ENCODE measurements at regions not wholly inside any gene's neighbourhood (a gene's known extent, or its start where the extent isn't known, plus 50 kb on each side); places are given as distances from the start of the nearest gene placed in this dataset.
A peak's percentile ranks its signal among the peaks of the same experiment; 100 is the strongest.

DNA sequence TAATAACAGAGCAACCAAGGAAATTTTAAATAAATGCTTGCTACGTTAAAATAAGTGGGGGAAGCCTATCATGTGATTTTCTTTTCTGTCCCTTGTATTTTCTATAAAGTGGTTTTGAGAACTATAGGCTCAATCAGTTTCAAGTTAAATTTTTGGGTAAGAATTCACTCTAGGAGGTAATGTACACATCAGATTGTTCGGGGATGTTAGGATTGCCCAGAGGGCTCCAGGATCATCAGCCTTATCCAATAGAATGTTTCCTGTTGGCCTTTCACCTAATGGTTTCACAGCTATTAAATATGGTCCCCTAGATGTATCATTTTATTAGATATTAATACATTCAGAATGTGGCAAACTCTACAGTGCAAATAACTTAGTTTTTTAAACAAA is 438.4 kb upstream of the NPVF start:
- H3K27ac ChIP-seq (ENCODE audit: low read length): no peak overlapping the region
- H3K4me1 ChIP-seq (ENCODE audit: control insufficient read depth, low read depth, low read length): no peaks in the 10 kb centered on the region
- no peak overlapping the region for H3K4me3 ChIP-seq (ENCODE audit: low read length)
- no peaks in the 10 kb centered on the region for H3K36me3 ChIP-seq (ENCODE audit: control insufficient read depth, low read depth, low read length)
- H3K9me3 ChIP-seq (ENCODE audit: control insufficient read depth, low read depth, low read length): no peaks in the 10 kb centered on the region
- no peaks in the 10 kb centered on the region for H3K27me3 ChIP-seq (ENCODE audit: control insufficient read depth, insufficient read depth, low read length)
- H3K9ac ChIP-seq (ENCODE audit: low read length): no peak overlapping the region

DNA sequence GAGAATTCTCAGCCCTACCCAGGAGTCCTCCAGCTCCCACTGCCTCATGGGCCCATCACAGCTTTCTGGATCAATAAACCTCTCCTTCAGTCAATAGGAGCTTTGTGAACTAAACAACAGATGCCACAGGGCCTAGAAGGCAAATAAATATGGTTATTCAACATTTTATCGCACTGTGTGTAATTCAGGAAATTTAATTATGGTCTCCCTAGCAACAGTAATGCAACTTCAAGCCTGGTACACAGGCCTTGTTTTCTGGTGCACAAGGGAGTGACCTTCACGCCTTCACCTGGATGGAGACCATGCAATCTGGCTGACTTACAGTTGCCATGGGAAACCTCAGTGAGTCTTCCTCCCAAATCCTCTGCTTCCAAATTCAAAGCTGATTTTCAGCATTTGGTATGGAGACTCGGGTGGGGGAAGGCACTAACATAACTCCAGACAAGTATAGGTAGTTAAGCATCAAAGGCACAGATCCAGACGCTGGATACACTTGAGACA is 441.0 kb upstream of the NPVF start:
- H3K4me3 ChIP-seq (ENCODE audit: low read length): no peak overlapping the region
- no peak overlapping the region for H3K9ac ChIP-seq (ENCODE audit: low read length)
- H3K27ac ChIP-seq (ENCODE audit: low read length): no peak overlapping the region
- H3K27me3 ChIP-seq (ENCODE audit: control insufficient read depth, insufficient read depth, low read length): no peaks in the 10 kb centered on the region
- H3K36me3 ChIP-seq (ENCODE audit: control insufficient read depth, low read depth, low read length): no peaks in the 10 kb centered on the region
- no peaks in the 10 kb centered on the region for H3K4me1 ChIP-seq (ENCODE audit: control insufficient read depth, low read depth, low read length)
- no peaks in the 10 kb centered on the region for H3K9me3 ChIP-seq (ENCODE audit: control insufficient read depth, low read depth, low read length)

DNA sequence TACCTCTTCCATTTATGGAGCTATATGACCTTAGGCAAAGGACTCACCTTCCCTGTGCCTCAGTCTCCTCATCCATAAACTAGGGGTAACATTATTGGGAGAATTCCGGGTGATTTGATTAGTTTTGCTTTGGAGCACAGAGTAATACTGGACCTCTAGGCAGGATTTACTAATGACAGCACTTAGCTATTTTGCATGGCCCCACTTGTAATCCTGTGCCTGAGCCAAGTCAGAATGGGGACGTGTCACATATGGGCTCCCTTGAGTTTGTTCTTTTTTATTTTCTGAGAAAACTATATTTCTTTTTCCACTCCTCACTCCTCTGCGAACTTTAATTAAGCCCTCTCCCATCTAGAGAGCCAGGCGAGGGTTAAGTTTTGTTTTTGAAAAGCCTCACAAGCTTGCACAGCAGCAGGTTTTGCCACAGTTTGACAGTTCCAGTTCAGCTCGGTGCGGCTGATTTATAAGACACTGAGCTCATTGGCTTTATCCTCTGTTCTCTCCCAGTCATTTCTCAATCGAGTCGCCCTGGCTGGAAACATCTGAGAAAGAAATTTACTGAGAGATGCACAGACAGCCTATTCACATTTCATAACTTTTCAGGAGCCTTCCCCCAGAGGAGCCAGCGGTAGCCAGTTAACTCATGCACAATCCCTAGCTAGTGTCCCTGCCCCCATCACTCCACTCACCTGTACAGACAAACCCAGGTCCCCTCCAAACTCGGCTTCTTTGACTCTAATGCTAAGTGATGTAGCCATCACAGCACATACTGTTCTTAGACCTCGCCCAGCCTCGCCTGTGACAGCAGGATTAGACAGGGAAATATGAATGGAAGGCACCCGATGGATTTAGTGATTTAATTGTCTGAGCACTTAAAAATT is 441.9 kb upstream of the NPVF start:
- Histone ChIP-seq H3K4me1 (ENCODE audit: control insufficient read depth, low read depth, low read length) (no peaks in the 10 kb centered on the region), H3K27me3 (ENCODE audit: control insufficient read depth, insufficient read depth, low read length) (no peaks in the 10 kb centered on the region), H3K27ac (ENCODE audit: low read length) (no peak overlapping the region), H3K36me3 (ENCODE audit: control insufficient read depth, low read depth, low read length) (no peaks in the 10 kb centered on the region), H3K4me3 (ENCODE audit: low read length) (no peak overlapping the region), H3K9me3 (ENCODE audit: control insufficient read depth, low read depth, low read length) (no peaks in the 10 kb centered on the region), H3K9ac (ENCODE audit: low read length) (no peak overlapping the region)

DNA sequence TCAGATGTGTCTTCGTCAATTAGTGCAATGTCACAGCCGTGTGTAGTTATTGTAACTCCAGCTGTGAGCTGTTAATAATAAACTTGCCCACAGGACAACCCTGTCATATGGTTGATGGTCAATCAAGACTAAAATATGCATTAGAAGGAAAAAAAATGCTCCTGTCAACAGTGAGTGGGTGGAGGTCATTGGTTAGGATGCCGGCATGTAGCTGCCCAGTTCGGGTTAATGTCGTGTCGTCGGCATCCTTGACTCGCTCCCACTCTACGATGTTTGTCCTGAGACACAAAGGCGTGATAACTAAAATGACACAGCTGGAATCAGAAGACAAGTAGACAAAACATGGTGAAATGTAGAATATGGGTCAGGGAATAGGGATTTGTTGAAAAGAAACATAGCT is 442.8 kb upstream of the NPVF start:
- no peak overlapping the region for H3K4me3 ChIP-seq (ENCODE audit: low read length)
- H3K9me3 ChIP-seq (ENCODE audit: control insufficient read depth, low read depth, low read length): no peaks in the 10 kb centered on the region
- H3K9ac ChIP-seq (ENCODE audit: low read length): no peak overlapping the region
- H3K36me3 ChIP-seq (ENCODE audit: control insufficient read depth, low read depth, low read length): no peaks in the 10 kb centered on the region
- H3K4me1 ChIP-seq (ENCODE audit: control insufficient read depth, low read depth, low read length): no peaks in the 10 kb centered on the region
- H3K27me3 ChIP-seq (ENCODE audit: control insufficient read depth, insufficient read depth, low read length): no peaks in the 10 kb centered on the region
- H3K27ac ChIP-seq (ENCODE audit: low read length): no peak overlapping the region

DNA sequence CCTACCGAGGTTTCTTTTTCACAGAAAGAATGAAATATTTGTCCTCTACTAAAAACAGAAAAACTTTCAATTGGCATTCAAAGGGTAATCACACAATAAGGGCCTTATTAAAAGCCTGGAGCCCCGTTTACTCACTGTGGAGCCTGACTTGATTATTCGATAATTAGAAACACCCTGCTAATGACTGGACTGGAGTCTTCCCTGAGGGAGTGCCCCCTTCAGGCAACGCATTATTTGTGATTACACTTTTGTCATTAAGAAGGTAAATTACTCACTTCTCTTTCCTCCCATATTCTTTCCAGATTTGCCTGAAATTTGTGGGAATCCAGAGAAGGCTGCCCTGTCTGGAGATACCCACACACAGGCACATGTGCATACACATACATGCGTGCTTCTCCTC is 444.2 kb upstream of the NPVF start:
- no peaks in the 10 kb centered on the region for H3K36me3 ChIP-seq (ENCODE audit: control insufficient read depth, low read depth, low read length)
- H3K27me3 ChIP-seq (ENCODE audit: control insufficient read depth, insufficient read depth, low read length): no peaks in the 10 kb centered on the region
- no peaks in the 10 kb centered on the region for H3K9me3 ChIP-seq (ENCODE audit: control insufficient read depth, low read depth, low read length)
- no peaks in the 10 kb centered on the region for H3K4me1 ChIP-seq (ENCODE audit: control insufficient read depth, low read depth, low read length)
- H3K27ac ChIP-seq (ENCODE audit: low read length): no peak overlapping the region
- H3K9ac ChIP-seq (ENCODE audit: low read length): no peak overlapping the region
- H3K4me3 ChIP-seq (ENCODE audit: low read length): no peak overlapping the region

DNA sequence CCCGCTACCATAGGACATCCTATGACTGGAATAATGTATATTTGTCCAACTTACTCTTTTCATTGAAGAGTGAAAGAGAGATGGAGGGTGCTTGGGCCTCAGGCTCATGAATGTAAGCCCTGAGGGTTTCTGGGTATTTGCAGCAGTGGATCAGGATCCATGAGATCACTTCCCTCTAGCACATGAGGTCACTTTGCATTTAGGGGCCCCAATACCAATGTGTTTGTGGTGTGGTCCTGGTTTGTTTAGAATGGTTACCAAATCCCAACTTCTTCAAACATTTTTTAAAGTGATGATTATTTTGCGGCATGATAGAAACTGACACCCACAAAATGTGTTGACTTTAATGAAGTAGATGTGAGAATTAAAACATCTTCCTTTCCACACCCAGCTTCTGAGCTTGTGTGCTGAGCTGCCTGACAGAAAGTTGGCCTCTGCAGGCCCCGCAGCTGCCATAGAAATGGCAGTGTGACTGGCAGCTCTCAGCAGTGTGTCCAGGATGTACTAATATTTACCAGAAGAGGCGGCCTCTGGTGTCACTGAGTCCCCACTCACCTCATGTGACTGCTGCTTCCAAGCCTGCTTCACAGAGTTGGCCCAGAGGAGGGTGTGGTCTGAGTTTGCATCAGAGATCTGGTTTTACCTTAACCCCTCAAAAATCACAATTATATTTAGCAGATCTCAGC is 447.6 kb upstream of the NPVF start:
- Histone ChIP-seq H3K27me3 (ENCODE audit: control insufficient read depth, insufficient read depth, low read length) (no peaks in the 10 kb centered on the region), H3K9me3 (ENCODE audit: control insufficient read depth, low read depth, low read length) (no peaks in the 10 kb centered on the region), H3K4me1 (ENCODE audit: control insufficient read depth, low read depth, low read length) (no peaks in the 10 kb centered on the region), H3K36me3 (ENCODE audit: control insufficient read depth, low read depth, low read length) (no peaks in the 10 kb centered on the region), H3K4me3 (ENCODE audit: low read length) (no peak overlapping the region), H3K9ac (ENCODE audit: low read length) (no peak overlapping the region), H3K27ac (ENCODE audit: low read length) (no peak overlapping the region)

DNA sequence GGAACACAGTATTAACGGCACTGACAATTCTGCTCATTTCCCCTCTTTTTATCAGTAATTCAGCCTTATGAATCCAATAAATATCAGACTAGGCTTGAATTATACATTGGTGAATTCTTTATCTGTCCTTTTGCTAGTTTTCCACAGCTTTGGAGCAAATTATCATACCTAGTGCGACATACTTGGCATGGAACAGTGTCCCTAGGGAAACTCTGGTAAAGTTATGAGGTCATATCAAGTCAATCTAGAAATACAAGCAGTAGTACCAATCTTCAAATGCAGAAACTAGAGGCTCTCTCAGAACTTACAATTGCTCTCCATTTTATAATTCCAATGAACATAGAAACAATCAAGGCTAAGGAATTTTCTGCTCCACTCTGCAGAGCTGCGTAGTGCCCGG is 449.3 kb upstream of the NPVF start:
- no peak overlapping the region for H3K27ac ChIP-seq (ENCODE audit: low read length)
- H3K9me3 ChIP-seq (ENCODE audit: control insufficient read depth, low read depth, low read length): no peaks in the 10 kb centered on the region
- H3K4me3 ChIP-seq (ENCODE audit: low read length): no peak overlapping the region
- no peak overlapping the region for H3K9ac ChIP-seq (ENCODE audit: low read length)
- H3K27me3 ChIP-seq (ENCODE audit: control insufficient read depth, insufficient read depth, low read length): no peaks in the 10 kb centered on the region
- no peaks in the 10 kb centered on the region for H3K36me3 ChIP-seq (ENCODE audit: control insufficient read depth, low read depth, low read length)
- H3K4me1 ChIP-seq (ENCODE audit: control insufficient read depth, low read depth, low read length): no peaks in the 10 kb centered on the region

DNA sequence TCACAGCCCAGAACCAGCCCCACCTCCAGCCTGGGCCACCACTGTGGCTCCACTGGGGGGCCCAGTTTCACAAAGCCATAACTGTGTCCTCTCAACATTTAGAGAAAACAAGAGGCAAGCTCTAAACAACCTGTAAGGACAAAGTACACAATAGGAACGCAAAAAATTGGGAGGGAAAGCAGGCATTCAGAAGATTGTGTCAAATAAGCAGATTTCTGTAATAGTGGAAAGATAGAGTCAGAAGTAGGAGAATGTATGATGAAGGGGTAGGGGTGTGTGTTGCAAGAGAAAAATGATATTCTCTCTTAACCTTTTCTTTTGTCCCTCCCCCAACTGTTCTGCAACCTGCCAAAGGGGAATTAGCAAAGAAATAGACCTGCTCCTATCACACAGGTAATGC is 449.9 kb upstream of the NPVF start:
- Histone ChIP-seq H3K27me3 (ENCODE audit: control insufficient read depth, insufficient read depth, low read length) (no peaks in the 10 kb centered on the region), H3K36me3 (ENCODE audit: control insufficient read depth, low read depth, low read length) (no peaks in the 10 kb centered on the region), H3K27ac (ENCODE audit: low read length) (no peak overlapping the region), H3K9me3 (ENCODE audit: control insufficient read depth, low read depth, low read length) (no peaks in the 10 kb centered on the region), H3K4me1 (ENCODE audit: control insufficient read depth, low read depth, low read length) (no peaks in the 10 kb centered on the region), H3K9ac (ENCODE audit: low read length) (no peak overlapping the region), H3K4me3 (ENCODE audit: low read length) (no peak overlapping the region)

DNA sequence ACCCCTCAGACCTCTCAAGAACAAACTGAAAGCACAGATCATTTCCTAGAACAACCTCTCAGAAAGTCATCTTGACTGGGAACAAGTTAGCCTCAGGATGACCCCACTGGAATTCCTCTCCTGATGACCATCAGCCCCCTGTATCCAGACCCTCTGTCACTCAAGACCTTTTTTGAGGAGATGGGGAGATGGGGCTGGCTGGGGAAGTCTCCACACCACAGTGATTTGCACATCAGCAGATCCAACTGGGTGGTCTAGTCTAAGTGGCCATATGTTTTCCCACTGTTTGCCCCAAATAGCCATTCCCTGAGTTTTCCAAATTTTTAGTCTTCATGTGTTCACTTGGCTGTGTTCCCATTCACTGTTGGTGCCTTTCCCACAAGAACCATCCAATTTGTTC is 452.4 kb upstream of the NPVF start:
- H3K36me3 ChIP-seq (ENCODE audit: control insufficient read depth, low read depth, low read length): no peaks in the 10 kb centered on the region
- no peaks in the 10 kb centered on the region for H3K4me1 ChIP-seq (ENCODE audit: control insufficient read depth, low read depth, low read length)
- no peak overlapping the region for H3K9ac ChIP-seq (ENCODE audit: low read length)
- no peaks in the 10 kb centered on the region for H3K27me3 ChIP-seq (ENCODE audit: control insufficient read depth, insufficient read depth, low read length)
- no peak overlapping the region for H3K4me3 ChIP-seq (ENCODE audit: low read length)
- H3K9me3 ChIP-seq (ENCODE audit: control insufficient read depth, low read depth, low read length): no peaks in the 10 kb centered on the region
- no peak overlapping the region for H3K27ac ChIP-seq (ENCODE audit: low read length)

DNA sequence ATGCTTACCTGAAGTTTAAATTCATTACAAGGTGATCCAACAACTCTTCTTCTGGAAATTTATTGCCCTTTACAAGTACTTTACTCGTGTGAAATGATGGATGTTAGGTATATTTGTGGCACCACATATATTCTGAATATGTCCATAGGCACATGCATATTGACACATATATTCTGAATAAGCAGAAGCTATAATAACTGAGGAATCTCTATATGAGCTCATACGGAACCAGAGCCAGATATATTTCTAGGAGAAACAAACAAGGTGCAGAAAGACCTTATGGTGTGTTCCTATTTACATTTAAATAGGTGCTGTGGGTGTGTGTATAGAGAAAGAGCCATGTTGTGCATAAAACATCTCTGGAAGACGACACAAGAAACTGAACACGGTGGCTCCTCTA is 456.1 kb upstream of the NPVF start:
- no peaks in the 10 kb centered on the region for H3K36me3 ChIP-seq (ENCODE audit: control insufficient read depth, low read depth, low read length)
- no peak overlapping the region for H3K9ac ChIP-seq (ENCODE audit: low read length)
- H3K27me3 ChIP-seq (ENCODE audit: control insufficient read depth, insufficient read depth, low read length): no peaks in the 10 kb centered on the region
- no peak overlapping the region for H3K4me3 ChIP-seq (ENCODE audit: low read length)
- H3K4me1 ChIP-seq (ENCODE audit: control insufficient read depth, low read depth, low read length): no peaks in the 10 kb centered on the region
- no peaks in the 10 kb centered on the region for H3K9me3 ChIP-seq (ENCODE audit: control insufficient read depth, low read depth, low read length)
- no peak overlapping the region for H3K27ac ChIP-seq (ENCODE audit: low read length)

DNA sequence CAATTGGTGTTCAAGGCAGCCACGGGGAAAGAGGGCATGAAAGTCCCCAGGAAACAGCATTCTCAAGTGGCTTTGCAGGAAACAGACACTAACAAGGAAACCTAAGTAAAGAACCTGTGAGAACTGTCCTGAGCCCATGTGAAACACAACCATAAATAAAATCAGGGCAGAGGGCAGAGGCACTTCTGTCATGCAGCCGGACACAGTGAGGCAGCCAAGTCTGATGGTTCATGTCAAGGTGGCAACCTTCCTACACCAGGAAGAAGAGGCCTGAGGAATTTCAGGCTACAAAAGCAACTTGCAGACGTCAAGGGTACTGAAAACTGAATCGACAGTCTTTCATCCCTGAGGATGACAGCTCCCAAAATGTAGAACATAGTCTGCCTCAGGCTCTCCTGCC is 458.2 kb upstream of the NPVF start:
- Histone ChIP-seq H3K27me3 (ENCODE audit: control insufficient read depth, insufficient read depth, low read length) (no peaks in the 10 kb centered on the region), H3K4me3 (ENCODE audit: low read length) (no peak overlapping the region), H3K27ac (ENCODE audit: low read length) (no peak overlapping the region), H3K9ac (ENCODE audit: low read length) (no peak overlapping the region), H3K4me1 (ENCODE audit: control insufficient read depth, low read depth, low read length) (no peaks in the 10 kb centered on the region), H3K36me3 (ENCODE audit: control insufficient read depth, low read depth, low read length) (no peaks in the 10 kb centered on the region), H3K9me3 (ENCODE audit: control insufficient read depth, low read depth, low read length) (no peaks in the 10 kb centered on the region)

DNA sequence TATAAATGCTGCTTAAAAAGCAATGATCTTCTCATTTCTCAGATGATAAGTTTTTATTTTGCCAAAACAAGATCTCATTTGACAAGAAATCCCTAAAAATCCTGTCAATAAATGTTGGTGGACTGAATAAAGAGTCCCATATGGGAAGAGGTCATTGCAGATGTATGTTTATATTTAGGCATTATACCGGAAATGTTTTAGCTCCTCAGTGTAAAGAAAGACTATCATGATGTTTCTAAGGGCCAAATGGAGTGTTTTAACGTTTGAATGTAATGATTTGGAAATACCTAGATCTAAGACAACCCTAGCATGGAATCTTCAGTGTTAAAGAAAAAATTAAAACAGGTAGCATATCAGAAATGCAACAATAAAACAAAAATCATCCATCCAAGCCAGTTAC is 457.8 kb upstream of the NFE2L3 start:
- Histone ChIP-seq H3K4me3 (ENCODE audit: low read length) (peak overlapping the region; percentile 39), H3K9ac (ENCODE audit: low read length) (no peak overlapping the region), H3K27me3 (ENCODE audit: control insufficient read depth, insufficient read depth, low read length) (no peaks in the 10 kb centered on the region), H3K4me1 (ENCODE audit: control insufficient read depth, low read depth, low read length) (peaks cover 21% of the 10 kb centered on the region), H3K9me3 (ENCODE audit: control insufficient read depth, low read depth, low read length) (no peaks in the 10 kb centered on the region), H3K36me3 (ENCODE audit: control insufficient read depth, low read depth, low read length) (no peaks in the 10 kb centered on the region), H3K27ac (ENCODE audit: low read length) (no peak overlapping the region)
